HEK293 (cell line): ENCODE measurements at regions not wholly inside any gene's neighbourhood (a gene's known extent, or its start where the extent isn't known, plus 50 kb on each side); places are given as distances from the start of the nearest gene placed in this dataset.
A peak's percentile ranks its signal among the peaks of the same experiment; 100 is the strongest.

Experiments
- CTCF ChIA-PET: fragments of 350-600 bp; formaldehyde crosslinking; extraction: SDS; loops from one replicate; lab custom pipeline; 2021; ENCODE audit warnings: antibody characterized with exemption; lab: Yijun Ruan, JAX
- POLR2A ChIA-PET: fragments of 300-600 bp; formaldehyde crosslinking; extraction: SDS; loops from one replicate; lab custom pipeline; 2020; ENCODE audit warnings: antibody characterized with exemption, inconsistent platforms; lab: Yijun Ruan, JAX
- H3K27ac ChIP-seq: fragments of 200-500 bp; sonication (Bioruptor generic); 2 replicates; pipeline ENCODE4 v1.5.1; 2014; ENCODE audit warnings: low read depth, low read length, control low read depth, inconsistent platforms; ENCODE audit errors: extremely low read depth
- H3K36me3 ChIP-seq, 2 experiments: fragments of 200-500 bp in 1 of 2; sonication (Bioruptor generic) in 1 of 2; 1 replicate in 1 of 2; 2 replicates in 1 of 2; pipeline ENCODE4 v1.5.1; 2014 to 2017; ENCODE audit warnings: inconsistent platforms in 2 of 2, low read length in 2 of 2; ENCODE audit not compliant: control insufficient read depth in 2 of 2, insufficient read depth in 1 of 2
- H3K4me1 ChIP-seq: fragments of 200-500 bp; sonication (Bioruptor generic); 2 replicates; pipeline ENCODE4 v1.5.1; 2014; ENCODE audit warnings: mild to moderate bottlenecking, low read length, inconsistent platforms; ENCODE audit not compliant: control insufficient read depth, insufficient read depth
- H3K4me3 ChIP-seq: 2 replicates; pipeline ENCODE4 v1.5.1; 2011; ENCODE audit warnings: low read depth, mild to moderate bottlenecking, control low read depth, low read length, moderate library complexity
- H3K9me3 ChIP-seq: fragments of 200-500 bp; sonication (Bioruptor generic); 2 replicates; pipeline ENCODE4 v1.5.1; 2014; ENCODE audit warnings: low read depth, low read length, inconsistent platforms; ENCODE audit not compliant: control insufficient read depth, insufficient read depth
- ELK4 ChIP-seq: IDR thresholded peaks from 2 replicates; pipeline ENCODE4 v1.6.1; 2011; ENCODE audit warnings: mild to moderate bottlenecking, low read depth, low read length, borderline replicate concordance
- PRDM1 ChIP-seq: fragments of 450-650 bp; formaldehyde crosslinking; IDR thresholded peaks from 2 replicates; pipeline ENCODE4; 2016; ENCODE audit warnings: missing biosample characterization, missing genetic modification characterization
- PRDM10 ChIP-seq: fragments of 450-650 bp; formaldehyde crosslinking; IDR thresholded peaks from 2 replicates; pipeline ENCODE4 v1.5.1; 2016; ENCODE audit warnings: missing biosample characterization, missing genetic modification characterization
- PRDM2 ChIP-seq: fragments of 450-650 bp; formaldehyde crosslinking; IDR thresholded peaks from 2 replicates; pipeline ENCODE4 v1.5.1; 2016; ENCODE audit warnings: missing biosample characterization, missing genetic modification characterization, borderline replicate concordance
- PRDM6 ChIP-seq: fragments of 450-650 bp; formaldehyde crosslinking; IDR thresholded peaks from 2 replicates; pipeline ENCODE4 v1.5.1; 2017; ENCODE audit warnings: missing biosample characterization, missing genetic modification characterization
- TCF7L2 ChIP-seq: IDR thresholded peaks from 2 replicates; pipeline ENCODE4 v1.6.1; 2011; ENCODE audit warnings: low read depth, mild to moderate bottlenecking, inconsistent platforms, low read length, moderate library complexity, borderline replicate concordance
- ZBTB1 ChIP-seq: fragments of 450-650 bp; formaldehyde crosslinking; IDR thresholded peaks from 2 replicates; pipeline ENCODE4 v1.5.1; 2016; ENCODE audit warnings: missing biosample characterization, missing genetic modification characterization
- ZBTB10 ChIP-seq: fragments of 450-650 bp; formaldehyde crosslinking; IDR thresholded peaks from 2 replicates; pipeline ENCODE4 v1.5.1; 2016; ENCODE audit warnings: missing biosample characterization, missing genetic modification characterization
- ZFP3 ChIP-seq: fragments of 450-650 bp; formaldehyde crosslinking; IDR thresholded peaks from 2 replicates; pipeline ENCODE4 v1.5.1; 2016; ENCODE audit warnings: low read depth, missing biosample characterization, missing genetic modification characterization
- ZFP37 ChIP-seq: fragments of 450-650 bp; formaldehyde crosslinking; IDR thresholded peaks from 2 replicates; pipeline ENCODE4 v1.5.1; 2016; ENCODE audit warnings: missing biosample characterization, missing genetic modification characterization
- ZNF202 ChIP-seq: fragments of 450-650 bp; formaldehyde crosslinking; IDR thresholded peaks from 2 replicates; pipeline ENCODE4 v1.5.1; 2016; ENCODE audit warnings: missing biosample characterization, missing genetic modification characterization, borderline replicate concordance
- ZNF292 ChIP-seq: fragments of 450-650 bp; formaldehyde crosslinking; IDR thresholded peaks from 2 replicates; pipeline ENCODE4 v1.5.1; 2016; ENCODE audit warnings: low read depth, missing biosample characterization, missing genetic modification characterization, borderline replicate concordance
- ZNF423 ChIP-seq: fragments of 450-650 bp; formaldehyde crosslinking; IDR thresholded peaks from 2 replicates; pipeline ENCODE4 v1.5.1; 2016; ENCODE audit warnings: missing biosample characterization, missing genetic modification characterization
- ZNF596 ChIP-seq: fragments of 450-650 bp; IDR thresholded peaks from 2 replicates; pipeline ENCODE4 v1.5.0; 2018; ENCODE audit warnings: missing biosample characterization, mild to moderate bottlenecking, missing genetic modification characterization, moderate library complexity
- ZNF677 ChIP-seq: fragments of 450-650 bp; IDR thresholded peaks from 2 replicates; pipeline ENCODE4 v1.5.0; 2018; ENCODE audit warnings: missing biosample characterization, mild to moderate bottlenecking, missing genetic modification characterization, moderate library complexity
- ZNF707 ChIP-seq: fragments of 450-650 bp; formaldehyde crosslinking; IDR thresholded peaks from 2 replicates; pipeline ENCODE4 v1.5.1; 2016; ENCODE audit warnings: missing biosample characterization, missing genetic modification characterization

GRCh38 chr7:114130866-114131265, 212.1 kb upstream of the PPP1R3A start:
- Histone ChIP-seq H3K4me3 (no peak overlapping the region), H3K27ac (no peak overlapping the region), H3K9me3 (no peaks in the 10 kb centered on the region), H3K4me1 (peaks cover 11% of the 10 kb centered on the region), H3K36me3 (no peaks in the 10 kb centered on the region)
- ChIA-PET POLR2A (no interaction called here), CTCF (no interaction called here)
- no peak for TF ChIP-seq ZNF596
- peak; percentile 70 for TF ChIP-seq PRDM6
- 0 out of 2 replicates have a peak, but pooled peaks have one; percentile 32 for TF ChIP-seq PRDM1 (tag by site-specific recombination)
- peak; percentile 31; the same call in 1 of the 2 replicates for TF ChIP-seq PRDM10 (tag by site-specific recombination)
- no peak for TF ChIP-seq ZBTB1

- H3K36me3 ChIP-seq, result no peaks in the 10 kb centered on the region
- H3K27ac ChIP-seq, result no peak overlapping the region
- TF ChIP-seq PRDM1 (tag by site-specific recombination), result peak; percentile 93
- TF ChIP-seq ZNF292 (tag by site-specific recombination), result no peak
- TF ChIP-seq ZNF707 (tag by site-specific recombination), result no peak
- ChIA-PET CTCF (interaction anchor here (0.6 to 0.9 kb wide), 2 partner anchors 43 to 526 kb away, joined by 3 read pairs; no protein-coding TSS in a partner anchor), POLR2A (no interaction called here)
- H3K9me3 ChIP-seq, result no peaks in the 10 kb centered on the region
- no peak overlapping the region for H3K4me3 ChIP-seq
- H3K4me1 ChIP-seq, result peaks cover 11% of the 10 kb centered on the region
Observed at GRCh38 chr7:114128880-114129279, 210.1 kb upstream of the PPP1R3A start.

GRCh38 chr7:114126095-114126494, 207.3 kb upstream of the PPP1R3A start:
- CTCF ChIA-PET, result interaction anchor here (0.6 kb wide), 1 partner anchor 1085 kb away, joined by 3 read pairs; no protein-coding TSS in a partner anchor
- H3K4me3 ChIP-seq, result no peak overlapping the region
- POLR2A ChIA-PET, result no interaction called here
- no peaks in the 10 kb centered on the region for H3K36me3 ChIP-seq
- no peak overlapping the region for H3K27ac ChIP-seq
- no peaks in the 10 kb centered on the region for H3K9me3 ChIP-seq
- H3K4me1 ChIP-seq, result peaks cover 11% of the 10 kb centered on the region
- TF ChIP-seq ZNF423 (tag by site-specific recombination), result no peak
- TF ChIP-seq ZNF202 (tag by site-specific recombination), result no peak
- no peak for TF ChIP-seq ZBTB10
- TF ChIP-seq ELK4, result no peak
- TF ChIP-seq PRDM2, result no peak
- no peak for TF ChIP-seq ZFP37 (tag by site-specific recombination)
- no peak for TF ChIP-seq TCF7L2
- TF ChIP-seq ZNF677 (tag by site-specific recombination), result no peak
- TF ChIP-seq ZFP3 (tag by site-specific recombination), result no peak
